HUES64 (cell line): ENCODE measurements at regions not wholly inside any gene's neighbourhood (a gene's known extent, or its start where the extent isn't known, plus 50 kb on each side); places are given as distances from the start of the nearest gene placed in this dataset.
A peak's percentile ranks its signal among the peaks of the same experiment; 100 is the strongest.

Source experiments
- H3K27ac ChIP-seq: 2 replicates; pipeline ENCODE4 v1.7.0; 2013; ENCODE audit warnings: low read depth, low read length, inconsistent platforms
- H3K27me3 ChIP-seq: 2 replicates; pipeline ENCODE4 v1.6.1; 2013; ENCODE audit warnings: mild to moderate bottlenecking, low read length; ENCODE audit not compliant: insufficient read depth
- H3K36me3 ChIP-seq: 2 replicates; pipeline ENCODE4 v1.6.1; 2013; ENCODE audit warnings: mild to moderate bottlenecking, low read length; ENCODE audit not compliant: insufficient read depth
- H3K4me1 ChIP-seq: 2 replicates; pipeline ENCODE4 v1.6.1; 2013; ENCODE audit warnings: mild to moderate bottlenecking, low read length, moderate library complexity; ENCODE audit not compliant: insufficient read depth
- H3K4me3 ChIP-seq: 2 replicates; pipeline ENCODE4 v1.5.1; 2013; ENCODE audit warnings: mild to moderate bottlenecking, low read length, moderate library complexity
- H3K9ac ChIP-seq: 2 replicates; pipeline ENCODE4 v1.6.1; 2013; ENCODE audit warnings: mild to moderate bottlenecking, low read depth, low read length
- H3K9me3 ChIP-seq: 2 replicates; pipeline ENCODE4 v1.6.1; 2013; ENCODE audit warnings: low read depth, low read length; ENCODE audit not compliant: insufficient read depth
- WGBS: fragments of 150-250, 120-280 bp; methylation state at CpG from one replicate; pipeline ENCODE4 v1.1.7; 2013; ENCODE audit warnings: missing lambda C conversion rate; 5-methylcytosine and 5-hydroxymethylcytosine counted together

- Histone ChIP-seq H3K27me3 (no peaks in the 10 kb centered on the region), H3K27ac (no peak overlapping the region), H3K4me1 (no peaks in the 10 kb centered on the region), H3K36me3 (no peaks in the 10 kb centered on the region), H3K9me3 (no peaks in the 10 kb centered on the region), H3K9ac (no peak overlapping the region), H3K4me3 (no peak overlapping the region)
- whole genome bisulfite sequencing, result 79% methylated on average over 1 of the region's 2 CpGs
Measured at GRCh38 chr3:26964836-26965235, 342.3 kb downstream of the LRRC3B start.

GRCh38 chr3:26967501-26967900 is 344.9 kb downstream of the LRRC3B start:
- Histone ChIP-seq H3K4me3 (no peak overlapping the region), H3K27ac (no peak overlapping the region), H3K9ac (no peak overlapping the region), H3K36me3 (no peaks in the 10 kb centered on the region), H3K4me1 (no peaks in the 10 kb centered on the region), H3K9me3 (no peaks in the 10 kb centered on the region), H3K27me3 (no peaks in the 10 kb centered on the region)
- 100% methylated on average over 1 of the region's 1 CpG for WGBS

GRCh38 chr3:26984416-26985390 is 362.1 kb downstream of the LRRC3B start:
- Histone ChIP-seq H3K4me1 (no peaks in the 10 kb centered on the region), H3K27me3 (no peaks in the 10 kb centered on the region), H3K4me3 (no peak overlapping the region), H3K27ac (no peak overlapping the region), H3K36me3 (no peaks in the 10 kb centered on the region), H3K9ac (no peak overlapping the region), H3K9me3 (no peaks in the 10 kb centered on the region)
- WGBS, result 65% methylated on average over 3 of the region's 4 CpGs

GRCh38 chr3:26989037-26989436 is 366.5 kb downstream of the LRRC3B start:
- H3K36me3 ChIP-seq, result no peaks in the 10 kb centered on the region
- H3K27ac ChIP-seq, result no peak overlapping the region
- no peaks in the 10 kb centered on the region for H3K9me3 ChIP-seq
- no peak overlapping the region for H3K9ac ChIP-seq
- WGBS, result 89% methylated on average over 1 of the region's 1 CpG
- H3K27me3 ChIP-seq, result no peaks in the 10 kb centered on the region
- no peaks in the 10 kb centered on the region for H3K4me1 ChIP-seq
- H3K4me3 ChIP-seq, result no peak overlapping the region

- H3K4me3 ChIP-seq, result no peak overlapping the region
- H3K27me3 ChIP-seq, result no peaks in the 10 kb centered on the region
- H3K9ac ChIP-seq, result no peak overlapping the region
- no peak overlapping the region for H3K27ac ChIP-seq
- H3K4me1 ChIP-seq, result no peaks in the 10 kb centered on the region
- WGBS, result 100% methylated on average over 1 of the region's 1 CpG
- H3K36me3 ChIP-seq, result no peaks in the 10 kb centered on the region
- no peaks in the 10 kb centered on the region for H3K9me3 ChIP-seq
Measured at GRCh38 chr3:26997226-26997625, 372.0 kb downstream of the NEK10 start.

DNA sequence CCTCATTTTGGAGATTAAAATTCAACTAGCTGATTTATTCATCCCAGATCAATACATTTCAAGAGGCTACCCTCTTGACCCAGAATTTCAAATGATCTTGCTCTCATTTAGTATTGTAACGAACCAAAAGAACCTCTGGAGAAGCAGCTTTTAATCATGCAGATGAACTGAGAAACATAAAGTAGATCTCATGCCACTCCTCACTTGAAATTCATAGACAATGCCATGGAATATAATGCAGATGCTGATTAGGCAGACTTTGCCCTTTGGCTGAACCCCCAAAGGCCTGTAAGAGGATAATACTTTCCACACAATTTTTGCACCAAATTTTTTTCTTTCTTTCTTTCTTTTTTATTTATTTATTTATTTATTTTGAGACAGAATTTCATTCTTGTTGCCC is 358.3 kb downstream of the NEK10 start:
- Histone ChIP-seq H3K9ac (no peak overlapping the region), H3K36me3 (no peaks in the 10 kb centered on the region), H3K4me1 (no peaks in the 10 kb centered on the region), H3K27ac (no peak overlapping the region), H3K4me3 (no peak overlapping the region), H3K27me3 (no peaks in the 10 kb centered on the region), H3K9me3 (no peaks in the 10 kb centered on the region)
- 92% methylated on average over 1 of the region's 1 CpG for WGBS

- Histone ChIP-seq H3K27ac (no peak overlapping the region), H3K27me3 (no peaks in the 10 kb centered on the region), H3K9me3 (no peaks in the 10 kb centered on the region), H3K36me3 (no peaks in the 10 kb centered on the region), H3K4me1 (peaks cover 13% of the 10 kb centered on the region; the same call in 1 of the 2 replicates), H3K9ac (no peak overlapping the region), H3K4me3 (no peak overlapping the region)
- 65% methylated on average over 5 of the region's 5 CpGs for WGBS
Measured at GRCh38 chr3:27022096-27022761, 347.0 kb downstream of the NEK10 start.

DNA sequence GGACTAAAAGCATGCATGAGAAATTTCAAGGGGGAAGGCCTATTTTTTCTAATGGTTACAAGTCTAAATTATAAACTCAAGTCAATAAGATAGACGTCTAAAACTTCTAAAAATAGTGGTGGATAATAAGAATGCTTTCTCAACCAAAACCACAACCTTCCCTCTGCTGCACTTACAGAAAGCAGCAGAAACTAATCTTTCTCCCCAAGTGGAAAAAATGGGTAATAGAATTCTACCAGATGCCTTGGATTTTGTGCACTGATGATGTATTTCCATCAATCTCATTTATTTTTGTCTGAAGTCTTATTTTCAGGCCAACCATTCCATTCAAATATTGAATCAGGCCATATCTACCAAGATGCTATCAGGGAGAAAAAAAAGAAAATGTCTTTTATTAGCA is 344.7 kb downstream of the NEK10 start:
- Histone ChIP-seq H3K9me3 (no peaks in the 10 kb centered on the region), H3K27me3 (no peaks in the 10 kb centered on the region), H3K4me3 (no peak overlapping the region), H3K27ac (no peak overlapping the region), H3K9ac (no peak overlapping the region), H3K4me1 (peaks cover 13% of the 10 kb centered on the region; the same call in 1 of the 2 replicates), H3K36me3 (no peaks in the 10 kb centered on the region)
- no CpG with 5 or more reads among the region's 1 CpG for whole genome bisulfite sequencing

GRCh38 chr3:27025718-27026117 is 343.5 kb downstream of the NEK10 start:
- no peak overlapping the region for H3K9ac ChIP-seq
- no peaks in the 10 kb centered on the region for H3K36me3 ChIP-seq
- H3K27ac ChIP-seq, result peak overlapping the region; percentile 48; the same call in 1 of the 2 replicates
- no peaks in the 10 kb centered on the region for H3K27me3 ChIP-seq
- H3K4me3 ChIP-seq, result no peak overlapping the region
- no peaks in the 10 kb centered on the region for H3K9me3 ChIP-seq
- peaks cover 13% of the 10 kb centered on the region; the same call in 1 of the 2 replicates for H3K4me1 ChIP-seq
- 27% methylated on average over 2 of the region's 2 CpGs for WGBS

DNA sequence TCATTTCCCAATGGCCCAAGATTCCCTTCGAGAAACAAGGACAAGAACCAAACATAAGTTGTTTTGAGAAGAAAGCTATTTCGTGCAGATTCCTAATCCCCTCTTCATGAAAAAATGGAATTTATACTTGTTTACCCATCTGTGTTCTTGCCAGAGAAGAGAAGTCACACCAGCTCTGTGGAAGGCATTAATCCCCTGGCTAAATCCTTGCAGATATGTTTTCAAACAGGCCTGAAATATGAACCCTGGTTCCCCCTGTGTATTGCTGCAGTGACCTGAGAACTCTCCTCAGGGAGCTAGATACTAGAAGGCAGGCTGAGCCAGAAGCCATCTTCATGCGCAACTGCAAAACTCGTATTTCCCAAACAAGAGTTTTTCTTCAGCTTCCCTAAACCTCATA is 337.7 kb downstream of the NEK10 start:
- Histone ChIP-seq H3K36me3 (no peaks in the 10 kb centered on the region), H3K9me3 (no peaks in the 10 kb centered on the region), H3K4me1 (no peaks in the 10 kb centered on the region), H3K27ac (no peak overlapping the region), H3K4me3 (no peak overlapping the region), H3K9ac (no peak overlapping the region), H3K27me3 (no peaks in the 10 kb centered on the region)
- 76% methylated on average over 4 of the region's 4 CpGs for WGBS

GRCh38 chr3:27034255-27034654 is 334.9 kb downstream of the NEK10 start:
- H3K27me3 ChIP-seq, result no peaks in the 10 kb centered on the region

More at GRCh38 chr3:27034255-27034654, 334.9 kb downstream of the NEK10 start:
- H3K4me3 ChIP-seq, result no peak overlapping the region
- H3K9me3 ChIP-seq, result no peaks in the 10 kb centered on the region
- no peaks in the 10 kb centered on the region for H3K36me3 ChIP-seq
- no peaks in the 10 kb centered on the region for H3K4me1 ChIP-seq
- H3K27ac ChIP-seq, result no peak overlapping the region
- H3K9ac ChIP-seq, result no peak overlapping the region
